ENCODE measurements at regions not wholly inside any gene's neighbourhood (a gene's known extent, or its start where the extent isn't known, plus 50 kb on each side); places are given as distances from the start of the nearest gene placed in this dataset.

GRCh38 chrX:6472652-6473342 is 62.1 kb downstream of the VCX3A start:
- H3K27ac Mint-ChIP-seq = no peak overlapping the region
- CTCF ChIA-PET = no interaction called here
- no peaks in the 10 kb centered on the region for H3K27me3 Mint-ChIP-seq
- no peaks in the 10 kb centered on the region for H3K4me1 Mint-ChIP-seq
- H3K4me3 Mint-ChIP-seq = no peak overlapping the region
- no peaks in the 10 kb centered on the region for H3K36me3 Mint-ChIP-seq
- no peaks in the 10 kb centered on the region for H3K9me3 Mint-ChIP-seq (ENCODE audit: low read depth)
- no peak for DNase-seq
- no peak for ATAC-seq

DNA sequence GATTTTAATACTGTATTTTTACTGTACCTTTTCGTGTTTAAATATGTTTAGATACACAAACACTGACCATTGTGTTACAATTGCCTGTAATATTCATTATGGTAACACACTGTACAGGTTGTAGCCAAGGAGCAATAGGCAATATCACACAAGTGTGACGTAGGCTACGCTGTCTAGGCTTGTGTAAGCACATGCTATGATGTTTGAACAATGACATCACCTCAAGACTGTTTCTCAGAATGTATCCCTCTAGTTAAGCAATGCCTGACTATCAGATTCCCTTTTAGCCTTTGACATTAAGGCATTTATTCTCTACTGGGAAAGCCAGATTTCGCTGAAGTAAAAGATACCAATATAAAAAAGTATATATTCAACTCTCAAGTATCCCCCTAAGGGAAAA is 66.2 kb downstream of the VCX3A start:
- Mint-ChIP-seq H3K4me3 (no peak overlapping the region), H3K27ac (no peak overlapping the region), H3K9me3 (ENCODE audit: low read depth) (no peaks in the 10 kb centered on the region), H3K4me1 (no peaks in the 10 kb centered on the region), H3K27me3 (no peaks in the 10 kb centered on the region), H3K36me3 (no peaks in the 10 kb centered on the region)
- ATAC-seq (no peak), DNase-seq (no peak)
- CTCF ChIA-PET = no interaction called here

GRCh38 chrX:6465756-6466155 is 69.2 kb downstream of the VCX3A start:
- CTCF ChIA-PET = no interaction called here
- DNase-seq (no peak), ATAC-seq (no peak)
- Mint-ChIP-seq H3K9me3 (ENCODE audit: low read depth) (no peaks in the 10 kb centered on the region), H3K4me1 (no peaks in the 10 kb centered on the region), H3K36me3 (no peaks in the 10 kb centered on the region), H3K4me3 (no peak overlapping the region), H3K27ac (no peak overlapping the region), H3K27me3 (no peaks in the 10 kb centered on the region)

DNA sequence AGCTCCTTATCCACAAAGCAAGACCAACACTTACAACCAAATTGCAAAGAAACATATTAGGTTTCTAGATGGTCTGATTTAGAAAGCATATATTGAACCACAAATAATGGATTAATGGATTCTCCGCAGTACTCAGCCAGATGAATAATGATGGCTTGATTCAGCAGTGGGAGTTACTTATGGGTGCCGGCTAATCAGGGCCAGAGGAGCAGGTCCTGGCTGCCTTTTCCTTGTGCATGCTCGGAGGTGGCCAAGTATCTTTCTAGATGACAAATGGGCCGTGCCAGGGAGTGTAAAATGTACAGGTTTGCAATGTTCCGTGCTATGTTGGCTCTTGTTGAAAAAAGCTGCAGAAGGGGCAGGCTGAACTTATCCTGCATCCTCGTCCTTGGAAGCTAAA is 70.2 kb downstream of the VCX3A start:
- CTCF ChIA-PET = no interaction called here
- H3K27ac Mint-ChIP-seq = no peak overlapping the region
- H3K4me1 Mint-ChIP-seq = no peaks in the 10 kb centered on the region
- H3K27me3 Mint-ChIP-seq = no peaks in the 10 kb centered on the region
- no peaks in the 10 kb centered on the region for H3K9me3 Mint-ChIP-seq (ENCODE audit: low read depth)
- DNase-seq (no peak), ATAC-seq (no peak)
- H3K36me3 Mint-ChIP-seq = no peaks in the 10 kb centered on the region
- no peak overlapping the region for H3K4me3 Mint-ChIP-seq

DNA sequence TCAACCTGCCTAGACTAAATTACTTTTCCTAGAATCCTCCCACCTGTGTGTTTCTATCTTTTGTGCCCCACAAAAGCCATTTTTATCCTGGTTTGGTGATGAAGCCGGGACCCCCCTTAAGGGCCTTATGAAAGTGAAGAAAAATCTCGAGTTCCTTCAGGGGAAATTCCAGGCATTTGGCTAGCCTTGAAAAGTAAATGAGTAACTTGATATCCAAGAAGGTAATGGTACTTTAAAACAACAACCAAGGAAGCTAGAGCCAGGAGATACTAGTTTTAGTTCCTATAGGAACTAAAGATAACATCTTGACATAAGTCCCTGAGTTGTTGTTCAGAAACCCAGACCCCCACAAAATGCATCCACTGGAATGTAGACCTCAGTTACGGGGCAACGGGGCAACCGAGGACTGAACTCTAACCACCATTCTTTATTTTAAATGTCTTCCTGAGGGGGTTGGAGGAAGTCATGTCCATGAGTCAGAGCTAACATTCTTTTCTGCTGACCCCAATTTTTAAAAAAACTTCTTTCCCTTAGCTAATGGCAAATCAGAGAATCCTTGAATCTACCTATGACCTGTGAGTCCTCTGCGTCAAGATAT is 73.9 kb downstream of the VCX3A start:
- no peaks in the 10 kb centered on the region for H3K36me3 Mint-ChIP-seq
- no peaks in the 10 kb centered on the region for H3K4me1 Mint-ChIP-seq
- H3K27me3 Mint-ChIP-seq = no peaks in the 10 kb centered on the region
- ATAC-seq (no peak), DNase-seq (no peak)
- H3K27ac Mint-ChIP-seq = no peak overlapping the region
- CTCF ChIA-PET = no interaction called here
- H3K4me3 Mint-ChIP-seq = no peak overlapping the region
- H3K9me3 Mint-ChIP-seq (ENCODE audit: low read depth) = no peaks in the 10 kb centered on the region

DNA sequence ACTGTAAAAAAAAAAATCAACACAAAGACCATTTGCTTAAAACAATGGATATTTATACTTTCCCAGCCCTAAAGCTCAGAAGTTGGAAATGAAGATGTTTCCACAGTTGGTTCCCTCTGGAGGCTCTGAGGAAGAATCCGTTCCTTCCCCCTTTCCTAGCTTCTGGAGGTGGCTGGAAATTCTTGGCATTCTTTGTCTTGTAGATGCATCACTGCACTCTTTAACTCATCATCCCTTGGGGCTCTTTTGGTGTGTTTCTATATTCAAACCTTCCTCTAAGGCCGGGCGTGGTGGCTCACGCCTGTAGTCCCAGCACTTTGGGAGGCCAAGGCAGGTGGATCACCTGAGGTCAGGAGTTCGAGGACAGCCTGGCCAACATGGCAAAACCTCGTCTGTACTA is 78.7 kb downstream of the VCX3A start:
- Mint-ChIP-seq H3K27me3 (no peaks in the 10 kb centered on the region), H3K27ac (no peak overlapping the region), H3K4me1 (no peaks in the 10 kb centered on the region), H3K4me3 (no peak overlapping the region), H3K36me3 (no peaks in the 10 kb centered on the region), H3K9me3 (ENCODE audit: low read depth) (no peaks in the 10 kb centered on the region)
- no peak for DNase-seq
- CTCF ChIA-PET = no interaction called here
- ATAC-seq = no peak

DNA sequence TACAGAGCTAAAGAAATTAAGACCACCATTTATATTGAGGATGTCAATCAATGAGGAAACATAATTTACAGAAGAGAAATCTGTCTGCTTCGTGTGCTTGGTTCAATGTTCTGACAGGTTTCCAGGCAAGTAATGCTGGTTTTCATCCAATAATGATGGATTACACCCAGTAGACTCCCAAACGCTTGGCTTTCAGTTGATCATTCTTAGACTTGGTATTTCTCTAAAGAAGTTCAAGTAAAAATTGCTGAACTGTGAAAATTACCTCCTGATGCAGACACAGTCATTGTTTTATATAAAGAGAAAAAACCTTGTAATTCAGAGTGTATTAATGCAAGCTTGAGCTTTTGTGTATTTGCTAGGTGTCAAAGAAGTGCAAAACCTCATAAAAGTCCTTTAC is 85.0 kb downstream of the VCX3A start:
- CTCF ChIA-PET = no interaction called here
- ATAC-seq (no peak), DNase-seq (no peak)

GRCh38 chrX:6448003-6448402 is 86.9 kb downstream of the VCX3A start:
- ATAC-seq = no peak
- no peaks in the 10 kb centered on the region for H3K36me3 Mint-ChIP-seq
- no peaks in the 10 kb centered on the region for H3K9me3 Mint-ChIP-seq (ENCODE audit: low read depth)
- no peak for DNase-seq
- H3K27ac Mint-ChIP-seq = no peak overlapping the region
- CTCF ChIA-PET = no interaction called here
- H3K4me1 Mint-ChIP-seq = no peaks in the 10 kb centered on the region
- no peak overlapping the region for H3K4me3 Mint-ChIP-seq
- H3K27me3 Mint-ChIP-seq = no peaks in the 10 kb centered on the region

More for the DNA sequence above, 85.0 kb downstream of the VCX3A start:
- H3K4me3 Mint-ChIP-seq = no peak overlapping the region
- no peak overlapping the region for H3K27ac Mint-ChIP-seq
- H3K4me1 Mint-ChIP-seq = no peaks in the 10 kb centered on the region
- H3K9me3 Mint-ChIP-seq (ENCODE audit: low read depth) = no peaks in the 10 kb centered on the region
- H3K27me3 Mint-ChIP-seq = no peaks in the 10 kb centered on the region
- H3K36me3 Mint-ChIP-seq = no peaks in the 10 kb centered on the region

GRCh38 chrX:6446582-6446981 is 88.3 kb downstream of the VCX3A start:
- Mint-ChIP-seq H3K4me3 (no peak overlapping the region), H3K36me3 (no peaks in the 10 kb centered on the region), H3K27ac (no peak overlapping the region), H3K9me3 (ENCODE audit: low read depth) (no peaks in the 10 kb centered on the region), H3K27me3 (no peaks in the 10 kb centered on the region), H3K4me1 (no peaks in the 10 kb centered on the region)
- ATAC-seq = no peak
- CTCF ChIA-PET = no interaction called here
- DNase-seq = no peak

GRCh38 chrX:6440648-6441047 is 94.3 kb downstream of the VCX3A start:
- H3K9me3 Mint-ChIP-seq (ENCODE audit: low read depth) = no peaks in the 10 kb centered on the region
- H3K4me1 Mint-ChIP-seq = no peaks in the 10 kb centered on the region
- H3K36me3 Mint-ChIP-seq = no peaks in the 10 kb centered on the region
- DNase-seq (no peak), ATAC-seq (no peak)
- H3K27ac Mint-ChIP-seq = no peak overlapping the region
- H3K27me3 Mint-ChIP-seq = no peaks in the 10 kb centered on the region
- CTCF ChIA-PET = no interaction called here
- no peak overlapping the region for H3K4me3 Mint-ChIP-seq

GRCh38 chrX:6432226-6432625 is 102.7 kb downstream of the VCX3A start:
- H3K27ac Mint-ChIP-seq = no peak overlapping the region
- no peak overlapping the region for H3K4me3 Mint-ChIP-seq
- no peak for DNase-seq
- no peak for ATAC-seq
- H3K36me3 Mint-ChIP-seq = no peaks in the 10 kb centered on the region
- H3K9me3 Mint-ChIP-seq (ENCODE audit: low read depth) = no peaks in the 10 kb centered on the region
- H3K4me1 Mint-ChIP-seq = no peaks in the 10 kb centered on the region
- CTCF ChIA-PET = no interaction called here
- no peaks in the 10 kb centered on the region for H3K27me3 Mint-ChIP-seq

DNA sequence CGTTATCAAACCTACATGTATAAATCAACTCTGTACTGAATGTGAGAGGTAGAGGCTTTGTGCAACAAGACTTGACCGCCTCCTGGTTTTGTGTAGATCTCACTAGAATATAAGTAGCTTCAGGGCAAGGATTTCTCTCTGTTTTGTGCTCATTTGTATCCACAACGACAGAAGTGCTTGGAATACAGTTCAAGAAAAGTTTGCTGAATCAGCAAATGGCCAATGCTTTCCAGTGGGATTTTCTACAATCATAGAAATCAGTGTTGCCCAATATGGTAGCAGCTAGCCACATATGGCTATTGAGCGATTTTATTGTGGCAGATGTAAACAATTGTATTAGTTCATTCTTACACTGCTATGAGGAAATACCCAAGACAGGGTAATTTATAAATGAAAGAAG is 127.4 kb downstream of the VCX3A start:
- Mint-ChIP-seq H3K4me3 (no peak overlapping the region), H3K27ac (no peak overlapping the region), H3K27me3 (no peaks in the 10 kb centered on the region), H3K36me3 (no peaks in the 10 kb centered on the region), H3K9me3 (ENCODE audit: low read depth) (no peaks in the 10 kb centered on the region), H3K4me1 (no peaks in the 10 kb centered on the region)
- ATAC-seq (no peak), DNase-seq (no peak)
- CTCF ChIA-PET = no interaction called here

DNA sequence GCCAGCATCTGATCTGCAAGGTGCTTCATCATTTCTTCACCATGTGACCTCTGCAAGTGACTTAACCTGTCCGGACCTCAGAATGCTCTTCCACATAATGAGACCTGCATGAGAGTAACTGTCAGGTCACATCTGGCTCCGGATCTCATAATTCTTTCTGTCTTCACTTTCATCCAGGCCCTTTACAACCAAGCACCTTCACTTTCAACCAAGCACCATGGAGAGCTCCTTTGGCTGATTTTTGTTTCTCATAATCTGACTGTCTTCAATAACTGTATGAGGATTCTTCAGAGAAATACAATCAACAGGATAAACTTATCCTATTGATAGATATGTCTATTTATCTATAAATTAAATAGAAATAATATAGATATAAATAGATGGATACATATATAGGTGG is 148.1 kb downstream of the VCX3A start:
- ATAC-seq (no peak), DNase-seq (no peak)
- Mint-ChIP-seq H3K4me1 (no peaks in the 10 kb centered on the region), H3K36me3 (no peaks in the 10 kb centered on the region), H3K27ac (no peak overlapping the region), H3K4me3 (no peak overlapping the region), H3K9me3 (ENCODE audit: low read depth) (peaks cover 2% of the 10 kb centered on the region), H3K27me3 (no peaks in the 10 kb centered on the region)
- CTCF ChIA-PET = no interaction called here

GRCh38 chrX:6384921-6385320 is 150.0 kb downstream of the VCX3A start:
- Mint-ChIP-seq H3K27ac (no peak overlapping the region), H3K4me1 (no peaks in the 10 kb centered on the region), H3K36me3 (no peaks in the 10 kb centered on the region), H3K27me3 (no peaks in the 10 kb centered on the region), H3K4me3 (no peak overlapping the region), H3K9me3 (ENCODE audit: low read depth) (peaks cover 2% of the 10 kb centered on the region)
- ATAC-seq (no peak), DNase-seq (no peak)
- CTCF ChIA-PET = interaction anchor here (0.6 kb wide), 1 partner anchor 1799 kb away, joined by 4 read pairs; no protein-coding TSS in a partner anchor

GRCh38 chrX:6384371-6384770 is 150.5 kb downstream of the VCX3A start:
- no peak for ATAC-seq
- no peaks in the 10 kb centered on the region for H3K4me1 Mint-ChIP-seq
- no peak for DNase-seq
- peaks cover 2% of the 10 kb centered on the region for H3K9me3 Mint-ChIP-seq (ENCODE audit: low read depth)
- no peak overlapping the region for H3K4me3 Mint-ChIP-seq
- no peaks in the 10 kb centered on the region for H3K36me3 Mint-ChIP-seq
- no peak overlapping the region for H3K27ac Mint-ChIP-seq
- H3K27me3 Mint-ChIP-seq = no peaks in the 10 kb centered on the region
- CTCF ChIA-PET = interaction anchor here (0.6 kb wide), 1 partner anchor 1799 kb away, joined by 4 read pairs; no protein-coding TSS in a partner anchor
